ENCODE measurements at regions not wholly inside any gene's neighbourhood (a gene's known extent, or its start where the extent isn't known, plus 50 kb on each side); places are given as distances from the start of the nearest gene placed in this dataset.
"Not testable (repeated sequence)": the region's sequence is repeated elsewhere in the genome, so short reads cannot be mapped to it uniquely, and the experiment has no call there.

DNA sequence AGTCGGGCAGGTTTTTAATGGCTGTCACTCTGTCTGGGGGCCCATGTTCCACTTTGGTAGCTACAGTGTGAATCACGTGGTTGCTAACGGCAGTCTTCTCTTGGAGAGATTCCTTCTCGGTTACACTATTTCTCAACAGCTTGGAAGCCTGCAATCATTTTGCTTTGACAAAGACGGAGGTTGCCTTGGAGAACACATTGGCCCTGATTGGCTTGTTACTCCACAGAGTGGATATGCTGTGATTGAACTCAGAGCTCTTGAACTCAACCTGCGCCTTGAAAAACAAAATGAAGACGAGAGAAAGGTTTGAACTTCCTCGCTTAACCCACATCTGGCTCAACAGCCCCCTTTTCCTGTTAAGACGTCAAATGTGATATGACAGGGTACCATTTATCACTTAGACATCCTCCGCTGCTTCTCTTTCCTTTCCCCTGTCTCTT is 218.9 kb downstream of the MAF start:
- no peak overlapping the region for H2AFZ ChIP-seq (ENCODE audit: low read depth, low read length)
- no peak overlapping the region for H3K9ac ChIP-seq (ENCODE audit: low read length)
- H3K4me1 ChIP-seq (ENCODE audit: insufficient read depth, low read length): no peaks in the 10 kb centered on the region
- H3K79me2 ChIP-seq (ENCODE audit: insufficient read depth, low read length): no peaks in the 10 kb centered on the region
- H3K4me2 ChIP-seq (ENCODE audit: low read length): no peak overlapping the region
- Mint-ChIP-seq H3K4me1 (ENCODE audit: low read depth, unreplicated experiment) (no peaks in the 10 kb centered on the region), H3K9me3 (ENCODE audit: unreplicated experiment) (peaks cover 5% of the 10 kb centered on the region), H3K36me3 (ENCODE audit: low read depth, unreplicated experiment) (no peaks in the 10 kb centered on the region), H3K27ac (ENCODE audit: unreplicated experiment) (no peak overlapping the region), H3K27me3 (ENCODE audit: low read depth, unreplicated experiment) (peaks cover 3% of the 10 kb centered on the region), H3K4me3 (ENCODE audit: unreplicated experiment) (no peak overlapping the region)
- H3K4me3 ChIP-seq (ENCODE audit: insufficient read depth, low read depth, low read length): no peak overlapping the region
- no peak for DNase-seq (ENCODE audit: low read depth)
- no peak for TF ChIP-seq CTCF (IDR thresholded peaks at IDR 0.05; ENCODE audit: insufficient read depth, low read depth, low read length)
- TF ChIP-seq EZH2 (IDR thresholded peaks at IDR 0.05; ENCODE audit: insufficient read depth, low read length): no peak
- no peaks in the 10 kb centered on the region for H3K36me3 ChIP-seq (ENCODE audit: insufficient read depth, low read length)
- no peak overlapping the region for H3K27ac ChIP-seq (ENCODE audit: low read depth, low read length)
- H3K9me3 ChIP-seq (ENCODE audit: insufficient read depth, low read depth, low read length): no peaks in the 10 kb centered on the region
- no peaks in the 10 kb centered on the region for H3K27me3 ChIP-seq (ENCODE audit: insufficient read depth, low read length)
- no peaks in the 10 kb centered on the region for H4K20me1 ChIP-seq (ENCODE audit: insufficient read depth, low read length)
- no peak for FAIRE-seq

- Mint-ChIP-seq H3K9me3 (ENCODE audit: unreplicated experiment) (peaks cover 5% of the 10 kb centered on the region), H3K4me1 (ENCODE audit: low read depth, unreplicated experiment) (no peaks in the 10 kb centered on the region), H3K4me3 (ENCODE audit: unreplicated experiment) (no peak overlapping the region), H3K27ac (ENCODE audit: unreplicated experiment) (no peak overlapping the region), H3K36me3 (ENCODE audit: low read depth, unreplicated experiment) (no peaks in the 10 kb centered on the region), H3K27me3 (ENCODE audit: low read depth, unreplicated experiment) (peaks cover 3% of the 10 kb centered on the region)
- Histone ChIP-seq H3K4me3 (ENCODE audit: insufficient read depth, low read depth, low read length) (no peak overlapping the region), H3K27ac (ENCODE audit: low read depth, low read length) (no peak overlapping the region), H4K20me1 (ENCODE audit: insufficient read depth, low read length) (no peaks in the 10 kb centered on the region), H3K9ac (ENCODE audit: low read length) (no peak overlapping the region), H3K4me2 (ENCODE audit: low read length) (no peak overlapping the region), H3K79me2 (ENCODE audit: insufficient read depth, low read length) (no peaks in the 10 kb centered on the region), H3K9me3 (ENCODE audit: insufficient read depth, low read depth, low read length) (no peaks in the 10 kb centered on the region), H3K27me3 (ENCODE audit: insufficient read depth, low read length) (no peaks in the 10 kb centered on the region), H2AFZ (ENCODE audit: low read depth, low read length) (no peak overlapping the region), H3K36me3 (ENCODE audit: insufficient read depth, low read length) (no peaks in the 10 kb centered on the region), H3K4me1 (ENCODE audit: insufficient read depth, low read length) (no peaks in the 10 kb centered on the region)
- TF ChIP-seq EZH2 (IDR thresholded peaks at IDR 0.05; ENCODE audit: insufficient read depth, low read length) (no peak), CTCF (IDR thresholded peaks at IDR 0.05; ENCODE audit: insufficient read depth, low read depth, low read length) (no peak)
- no peak for FAIRE-seq
- DNase-seq (ENCODE audit: low read depth): no peak
Measured at GRCh38 chr16:79380995-79381602, 219.4 kb downstream of the MAF start.

GRCh38 chr16:79379095-79379494 is 221.4 kb downstream of the MAF start:
- no peak for TF ChIP-seq CTCF (IDR thresholded peaks at IDR 0.05; ENCODE audit: insufficient read depth, low read depth, low read length)
- no peak for TF ChIP-seq EZH2 (IDR thresholded peaks at IDR 0.05; ENCODE audit: insufficient read depth, low read length)
- H3K4me2 ChIP-seq (ENCODE audit: low read length): no peak overlapping the region

DNA sequence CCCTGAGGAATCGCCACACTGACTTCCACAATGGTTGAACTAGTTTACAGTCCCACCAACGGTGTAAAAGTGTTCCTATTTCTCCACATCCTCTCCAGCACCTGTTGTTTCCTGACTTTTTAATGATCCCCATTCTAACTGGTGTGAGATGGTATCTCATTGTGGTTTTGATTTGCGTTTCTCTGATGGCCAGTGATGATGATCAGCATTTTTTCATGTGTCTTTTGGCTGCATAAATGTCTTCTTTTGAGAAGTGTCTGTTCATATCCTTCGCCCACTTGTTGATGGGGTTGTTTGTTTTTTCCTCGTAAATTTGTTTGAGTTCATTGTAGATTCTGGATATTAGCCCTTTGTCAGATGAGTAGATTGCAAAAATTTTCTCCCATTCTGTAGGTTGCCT is 223.5 kb downstream of the MAF start:
- not testable (repeated sequence) for H3K27ac Mint-ChIP-seq (ENCODE audit: unreplicated experiment); H3K4me2 ChIP-seq (ENCODE audit: low read length); FAIRE-seq; H3K36me3 Mint-ChIP-seq (ENCODE audit: low read depth, unreplicated experiment); H2AFZ ChIP-seq (ENCODE audit: low read depth, low read length); H3K9ac ChIP-seq (ENCODE audit: low read length); H3K27ac ChIP-seq (ENCODE audit: low read depth, low read length); H3K9me3 ChIP-seq (ENCODE audit: insufficient read depth, low read depth, low read length); H3K79me2 ChIP-seq (ENCODE audit: insufficient read depth, low read length); H3K36me3 ChIP-seq (ENCODE audit: insufficient read depth, low read length); H3K27me3 ChIP-seq (ENCODE audit: insufficient read depth, low read length); H3K27me3 Mint-ChIP-seq (ENCODE audit: low read depth, unreplicated experiment); H3K4me1 ChIP-seq (ENCODE audit: insufficient read depth, low read length); H3K4me3 Mint-ChIP-seq (ENCODE audit: unreplicated experiment); DNase-seq (ENCODE audit: low read depth); H3K4me1 Mint-ChIP-seq (ENCODE audit: low read depth, unreplicated experiment); H3K9me3 Mint-ChIP-seq (ENCODE audit: unreplicated experiment); H4K20me1 ChIP-seq (ENCODE audit: insufficient read depth, low read length); H3K4me3 ChIP-seq (ENCODE audit: insufficient read depth, low read depth, low read length)

More at GRCh38 chr16:79379095-79379494, 221.4 kb downstream of the MAF start:
- Histone ChIP-seq H3K27me3 (ENCODE audit: insufficient read depth, low read length) (no peaks in the 10 kb centered on the region), H3K9me3 (ENCODE audit: insufficient read depth, low read depth, low read length) (no peaks in the 10 kb centered on the region), H2AFZ (ENCODE audit: low read depth, low read length) (no peak overlapping the region), H3K9ac (ENCODE audit: low read length) (no peak overlapping the region), H3K79me2 (ENCODE audit: insufficient read depth, low read length) (no peaks in the 10 kb centered on the region), H3K27ac (ENCODE audit: low read depth, low read length) (no peak overlapping the region), H3K4me3 (ENCODE audit: insufficient read depth, low read depth, low read length) (no peak overlapping the region), H3K4me1 (ENCODE audit: insufficient read depth, low read length) (no peaks in the 10 kb centered on the region), H4K20me1 (ENCODE audit: insufficient read depth, low read length) (no peaks in the 10 kb centered on the region), H3K36me3 (ENCODE audit: insufficient read depth, low read length) (no peaks in the 10 kb centered on the region)
- Mint-ChIP-seq H3K9me3 (ENCODE audit: unreplicated experiment) (peaks cover 5% of the 10 kb centered on the region), H3K27me3 (ENCODE audit: low read depth, unreplicated experiment) (peaks cover 5% of the 10 kb centered on the region), H3K4me1 (ENCODE audit: low read depth, unreplicated experiment) (no peaks in the 10 kb centered on the region), H3K27ac (ENCODE audit: unreplicated experiment) (no peak overlapping the region), H3K36me3 (ENCODE audit: low read depth, unreplicated experiment) (no peaks in the 10 kb centered on the region), H3K4me3 (ENCODE audit: unreplicated experiment) (no peak overlapping the region)
- DNase-seq (ENCODE audit: low read depth): no peak
- no peak for FAIRE-seq
